ENCODE measurements at regions not wholly inside any gene's neighbourhood (a gene's known extent, or its start where the extent isn't known, plus 50 kb on each side); places are given as distances from the start of the nearest gene placed in this dataset.

- TF ChIP-seq CTCF (conservative IDR thresholded peaks at IDR 0.05) (no peak), EZH2 (IDR thresholded peaks at IDR 0.05; ENCODE audit: low read depth) (no peak)
These were observed 107.6 kb downstream of the ZIC5 start for GRCh38 chr13:99863789-99864626.
